Spleen (tissue), 7 donors: ENCODE measurements at regions not wholly inside any gene's neighbourhood (a gene's known extent, or its start where the extent isn't known, plus 50 kb on each side); places are given as distances from the start of the nearest gene placed in this dataset.

Source experiments
- POLR2A ChIP-seq, 3 donors: fragments of 450-650 bp; IDR thresholded peaks; one replicate each; pipeline ENCODE4 v1.5.1; 2017; ENCODE audit warnings: antibody characterized with exemption in 3 of 3, mild to moderate bottlenecking in 1 of 3
- POLR2AphosphoS5 ChIP-seq, 3 donors: sonication (generic); formaldehyde crosslinking; IDR thresholded peaks; one replicate each; pipeline ENCODE4 v1.5.1; 2017; ENCODE audit warnings: antibody characterized with exemption in 3 of 3
- TF ChIP-seq, protein P1 (sequence below), 11 experiments: fragments of 200-600 bp in 7 of 11; fragments of 450-650 bp in 4 of 11; sonication (generic) in 4 of 11; IDR thresholded peaks in 8 of 11; conservative IDR thresholded peaks in 3 of 11; 1 replicate in 7 of 11; 2 replicates in 4 of 11; pipeline versions ENCODE4 v1.4.0 to v1.8.0; 2016 to 2021; ENCODE audit warnings: antibody characterized with exemption in 11 of 11, inconsistent platforms in 4 of 11, mild to moderate bottlenecking in 1 of 11
- donor health status: DM: no; HTN: no; CAD: no; lungs with moderate emphysema.
- donor health status: DM: no; HTN: no; CAD: no.
- donor health status: DM: no; HTN: no; CAD: no.

DNA sequence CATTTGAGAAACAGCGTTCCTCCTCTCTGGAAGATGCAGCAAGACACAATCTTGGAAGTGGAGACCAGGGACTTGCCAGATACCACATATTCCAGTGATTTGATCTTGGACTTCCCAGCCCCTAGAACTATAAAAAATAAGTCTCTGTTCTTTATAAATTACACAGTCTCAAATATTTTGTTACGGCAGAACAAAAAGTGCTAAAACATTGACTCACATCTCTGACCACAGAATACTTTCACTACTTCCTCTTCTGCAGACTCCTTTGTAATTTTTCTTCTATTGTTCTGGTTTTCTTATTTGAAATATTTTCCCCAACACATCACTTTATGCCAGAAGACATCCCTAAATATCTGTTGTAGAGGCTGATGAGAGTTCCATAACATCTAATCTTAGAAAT, 706.1 kb upstream of the CDH18 start:
- TF ChIP-seq, protein P1, sequence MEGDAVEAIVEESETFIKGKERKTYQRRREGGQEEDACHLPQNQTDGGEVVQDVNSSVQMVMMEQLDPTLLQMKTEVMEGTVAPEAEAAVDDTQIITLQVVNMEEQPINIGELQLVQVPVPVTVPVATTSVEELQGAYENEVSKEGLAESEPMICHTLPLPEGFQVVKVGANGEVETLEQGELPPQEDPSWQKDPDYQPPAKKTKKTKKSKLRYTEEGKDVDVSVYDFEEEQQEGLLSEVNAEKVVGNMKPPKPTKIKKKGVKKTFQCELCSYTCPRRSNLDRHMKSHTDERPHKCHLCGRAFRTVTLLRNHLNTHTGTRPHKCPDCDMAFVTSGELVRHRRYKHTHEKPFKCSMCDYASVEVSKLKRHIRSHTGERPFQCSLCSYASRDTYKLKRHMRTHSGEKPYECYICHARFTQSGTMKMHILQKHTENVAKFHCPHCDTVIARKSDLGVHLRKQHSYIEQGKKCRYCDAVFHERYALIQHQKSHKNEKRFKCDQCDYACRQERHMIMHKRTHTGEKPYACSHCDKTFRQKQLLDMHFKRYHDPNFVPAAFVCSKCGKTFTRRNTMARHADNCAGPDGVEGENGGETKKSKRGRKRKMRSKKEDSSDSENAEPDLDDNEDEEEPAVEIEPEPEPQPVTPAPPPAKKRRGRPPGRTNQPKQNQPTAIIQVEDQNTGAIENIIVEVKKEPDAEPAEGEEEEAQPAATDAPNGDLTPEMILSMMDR (IDR thresholded peaks at IDR 0.05 in 8 of 11, conservative IDR thresholded peaks at IDR 0.05 in 3 of 11) = no peak
- no peak for TF ChIP-seq POLR2A (IDR thresholded peaks at IDR 0.05)
- TF ChIP-seq POLR2AphosphoS5 (IDR thresholded peaks at IDR 0.05) = no peak
